ENCODE measurements at regions not wholly inside any gene's neighbourhood (a gene's known extent, or its start where the extent isn't known, plus 50 kb on each side); places are given as distances from the start of the nearest gene placed in this dataset.

DNA sequence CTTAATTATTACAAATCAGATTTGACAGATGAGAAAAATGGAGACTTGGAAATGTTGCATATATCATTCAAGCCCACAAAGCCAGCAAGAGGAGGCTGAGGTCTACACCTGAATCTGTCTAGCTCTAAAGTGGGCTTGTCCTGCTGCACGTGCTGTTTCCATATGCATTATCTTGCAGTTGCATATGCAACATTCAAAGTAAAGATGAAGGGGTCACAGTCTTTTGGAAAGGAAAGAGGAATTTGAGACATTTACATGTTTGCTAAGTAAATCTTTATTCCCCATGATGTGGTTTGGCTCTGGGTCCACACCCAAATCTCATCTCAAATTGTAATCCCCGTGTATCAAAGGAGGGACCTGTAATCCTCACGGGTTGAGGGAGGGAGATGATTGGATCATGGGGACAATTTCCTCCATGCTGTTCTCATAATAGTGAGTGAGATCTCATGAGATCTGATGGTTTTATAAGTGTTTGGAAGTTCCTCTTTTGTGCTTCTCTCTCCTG, 98.3 kb downstream of the BACH1 start:
- Mint-ChIP-seq H3K4me3 (no peak overlapping the region), H3K9me3 (peaks cover 17% of the 10 kb centered on the region), H3K4me1 (no peaks in the 10 kb centered on the region), H3K36me3 (ENCODE audit: low read depth) (peaks cover 28% of the 10 kb centered on the region), H3K27ac (no peak overlapping the region), H3K27me3 (no peaks in the 10 kb centered on the region)
- ATAC-seq (replicated peaks) = no peak

DNA sequence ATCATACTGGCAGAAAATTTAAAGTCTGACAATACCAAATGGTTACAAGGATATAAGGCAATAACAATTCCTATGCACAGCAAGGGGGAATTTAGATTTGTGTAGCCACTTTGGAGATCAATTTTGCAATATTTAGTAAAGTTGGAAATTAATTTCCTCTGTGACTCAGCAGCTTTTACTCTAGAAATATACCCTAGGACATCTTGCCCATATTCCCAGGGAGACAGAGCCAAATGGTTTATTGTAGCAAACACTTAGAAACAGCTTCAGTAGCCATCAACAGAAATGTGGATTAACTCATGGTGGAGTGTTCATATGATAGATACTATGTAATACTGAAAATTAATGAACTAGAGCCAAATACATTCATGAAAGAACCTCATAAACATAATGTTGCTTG, 104.6 kb downstream of the BACH1 start:
- Mint-ChIP-seq H3K4me1 (no peaks in the 10 kb centered on the region), H3K4me3 (no peak overlapping the region), H3K27ac (no peak overlapping the region), H3K36me3 (ENCODE audit: low read depth) (peaks cover 27% of the 10 kb centered on the region), H3K9me3 (peaks cover 17% of the 10 kb centered on the region), H3K27me3 (no peaks in the 10 kb centered on the region)
- ATAC-seq (replicated peaks) = no peak

DNA sequence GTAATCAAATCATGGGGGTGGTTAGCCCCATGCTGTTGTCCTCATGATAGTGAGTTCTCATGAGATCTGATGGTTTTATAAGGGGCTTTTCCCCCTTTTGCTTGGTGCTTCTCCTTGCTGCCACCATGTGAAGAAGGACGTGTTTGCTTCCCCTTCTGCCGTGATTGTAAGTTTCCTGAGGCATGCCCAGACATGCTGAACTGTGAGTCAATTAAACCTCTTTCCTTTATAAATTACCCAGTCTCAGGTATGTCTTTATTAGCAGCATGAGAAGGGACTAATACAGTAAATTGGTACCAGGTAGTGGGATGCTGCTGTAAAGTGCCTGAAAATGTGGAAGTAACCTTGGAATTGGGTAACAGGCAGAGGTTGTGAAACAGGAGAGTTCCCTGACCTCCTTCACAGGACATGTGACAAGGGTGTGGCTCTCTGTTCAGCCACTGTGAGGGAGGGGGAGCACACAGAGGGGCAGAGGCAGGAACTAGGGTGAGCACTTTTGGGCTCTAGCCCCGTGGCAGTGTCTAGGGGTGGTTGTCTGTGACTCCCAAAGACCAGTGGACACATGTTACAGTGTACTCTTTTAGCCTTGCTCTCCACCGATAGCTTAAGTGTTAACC, 105.3 kb downstream of the BACH1 start:
- no peak for ATAC-seq (replicated peaks)
- no peaks in the 10 kb centered on the region for H3K4me1 Mint-ChIP-seq
- H3K27me3 Mint-ChIP-seq = no peaks in the 10 kb centered on the region

DNA sequence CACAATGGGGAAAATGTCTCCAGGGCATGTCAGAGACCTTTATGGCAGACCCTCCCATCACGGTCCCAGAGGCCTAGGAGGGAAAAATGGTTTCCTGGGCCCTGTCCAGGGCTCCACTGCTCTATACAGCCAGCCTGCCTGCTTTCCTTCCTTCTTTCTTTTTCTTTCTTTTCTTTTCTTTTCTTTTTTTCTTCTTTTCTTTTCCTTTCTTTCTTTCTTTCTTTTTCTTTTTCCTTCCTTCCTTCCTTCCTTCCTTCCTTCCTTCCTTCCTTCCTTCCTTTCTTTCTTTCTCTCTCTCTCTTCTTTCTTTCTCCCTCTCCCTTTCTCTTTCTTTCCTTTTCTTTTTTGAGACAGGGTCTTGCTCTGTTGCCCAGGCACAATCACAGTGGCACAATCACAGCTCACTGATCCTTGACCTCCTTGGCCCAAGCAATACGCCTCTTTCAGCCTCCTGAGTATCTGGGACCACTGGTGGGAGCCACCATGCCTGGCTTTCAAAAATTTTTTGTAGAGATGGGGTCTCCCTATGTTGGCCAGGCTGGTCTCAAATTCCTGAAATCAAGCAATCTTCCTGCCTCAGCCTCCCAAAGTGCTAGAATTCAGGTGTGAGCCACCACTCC, 106.9 kb downstream of the BACH1 start:
- no peaks in the 10 kb centered on the region for H3K4me1 Mint-ChIP-seq
- H3K9me3 Mint-ChIP-seq = peaks cover under 1% of the 10 kb centered on the region
- peaks cover 4% of the 10 kb centered on the region for H3K36me3 Mint-ChIP-seq (ENCODE audit: low read depth)
- no peak overlapping the region for H3K4me3 Mint-ChIP-seq
- no peak for ATAC-seq (replicated peaks)
- H3K27ac Mint-ChIP-seq = no peak overlapping the region
- H3K27me3 Mint-ChIP-seq = no peaks in the 10 kb centered on the region

More for the DNA sequence above, 105.3 kb downstream of the BACH1 start:
- Mint-ChIP-seq H3K9me3 (peaks cover 11% of the 10 kb centered on the region), H3K4me3 (no peak overlapping the region), H3K27ac (peak overlapping the region; percentile 17), H3K36me3 (ENCODE audit: low read depth) (peaks cover 19% of the 10 kb centered on the region)

DNA sequence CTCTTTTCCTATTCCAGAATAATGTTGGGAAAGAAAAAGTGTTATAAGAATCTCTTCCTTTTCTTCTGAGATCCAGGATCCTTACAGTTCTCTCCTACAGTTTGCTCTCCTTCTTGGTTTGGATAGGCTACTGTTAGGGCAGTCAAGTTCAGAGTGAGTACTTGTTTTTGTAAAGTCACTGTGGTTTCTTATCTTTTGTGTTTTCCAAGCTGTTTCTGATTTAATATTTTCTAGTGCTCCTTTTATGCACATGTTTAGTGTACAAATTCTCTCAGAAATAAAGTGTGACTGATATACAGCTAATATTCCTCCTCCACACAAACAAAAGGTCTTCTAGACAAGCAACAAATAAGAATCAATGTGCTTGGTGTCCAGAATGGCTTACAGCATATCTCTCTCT, 107.7 kb downstream of the BACH1 start:
- Mint-ChIP-seq H3K27me3 (no peaks in the 10 kb centered on the region), H3K9me3 (no peaks in the 10 kb centered on the region), H3K36me3 (ENCODE audit: low read depth) (no peaks in the 10 kb centered on the region), H3K4me3 (no peak overlapping the region), H3K4me1 (no peaks in the 10 kb centered on the region), H3K27ac (no peak overlapping the region)
- no peak for ATAC-seq (replicated peaks)

DNA sequence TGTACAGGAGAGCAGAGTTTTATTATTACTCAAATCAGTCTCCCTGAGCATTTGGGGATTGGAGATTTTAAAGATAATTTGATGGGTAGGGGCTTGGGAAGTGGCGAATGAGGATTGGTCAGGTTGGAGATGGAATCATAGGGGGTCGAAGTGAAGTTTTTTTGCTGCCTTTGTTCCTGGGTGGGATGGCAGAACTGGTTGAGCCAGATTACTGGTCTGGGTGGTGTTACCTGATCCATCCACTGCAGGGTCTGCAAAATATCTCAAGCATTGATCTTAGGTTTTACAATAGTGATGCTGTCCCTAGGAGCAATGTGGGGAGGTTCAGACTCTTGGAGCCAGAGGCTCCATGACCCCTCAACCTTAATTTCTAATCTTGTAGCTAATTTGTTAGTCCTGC, 108.8 kb downstream of the BACH1 start:
- Mint-ChIP-seq H3K27me3 (no peaks in the 10 kb centered on the region), H3K27ac (no peak overlapping the region), H3K4me3 (no peak overlapping the region), H3K4me1 (no peaks in the 10 kb centered on the region), H3K9me3 (no peaks in the 10 kb centered on the region), H3K36me3 (ENCODE audit: low read depth) (no peaks in the 10 kb centered on the region)
- ATAC-seq (replicated peaks) = no peak

DNA sequence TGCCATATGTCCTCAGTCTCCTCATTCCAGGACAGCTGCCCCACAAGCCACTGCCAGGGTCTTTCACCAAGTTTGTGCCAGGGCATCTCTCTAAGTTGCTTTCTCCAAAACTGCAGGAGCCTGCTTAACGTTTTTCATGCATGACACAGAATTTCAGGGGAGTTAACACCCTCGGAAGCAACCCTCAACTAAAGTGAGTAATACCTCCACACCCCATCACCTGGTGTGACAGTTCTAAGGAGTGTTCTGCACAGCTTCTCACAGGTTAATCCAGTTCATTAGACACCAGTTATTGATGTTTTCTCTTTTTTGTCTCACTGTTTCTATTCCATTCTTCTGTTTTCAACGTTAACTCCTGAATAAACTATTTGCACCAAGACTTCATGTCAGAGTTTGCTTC, 115.0 kb downstream of the BACH1 start:
- ATAC-seq (replicated peaks) = no peak
- no peaks in the 10 kb centered on the region for H3K4me1 Mint-ChIP-seq
- no peak overlapping the region for H3K4me3 Mint-ChIP-seq
- no peaks in the 10 kb centered on the region for H3K27me3 Mint-ChIP-seq
- H3K27ac Mint-ChIP-seq = no peak overlapping the region
- no peaks in the 10 kb centered on the region for H3K9me3 Mint-ChIP-seq
- H3K36me3 Mint-ChIP-seq (ENCODE audit: low read depth) = no peaks in the 10 kb centered on the region

DNA sequence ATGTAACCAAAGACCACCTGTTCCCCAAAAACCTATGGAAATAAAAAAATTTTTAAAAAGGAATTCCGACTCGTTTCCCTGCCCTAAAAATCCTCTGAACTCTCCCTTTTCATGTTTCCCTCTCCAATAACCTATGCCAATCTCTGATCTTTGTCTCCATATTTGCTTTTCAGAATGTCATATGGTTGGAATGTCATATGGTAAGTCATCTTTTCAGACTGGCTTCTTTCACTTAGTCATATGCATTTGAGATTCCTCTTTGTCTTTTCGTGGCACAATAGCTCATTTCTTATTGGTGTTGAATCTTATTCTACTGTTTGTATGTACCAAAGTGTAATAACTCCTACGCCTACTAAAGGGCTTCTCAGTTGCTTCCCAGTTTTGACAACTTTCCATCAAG, 117.5 kb downstream of the BACH1 start:
- Mint-ChIP-seq H3K9me3 (no peaks in the 10 kb centered on the region), H3K4me3 (no peak overlapping the region), H3K27ac (no peak overlapping the region), H3K27me3 (no peaks in the 10 kb centered on the region), H3K4me1 (no peaks in the 10 kb centered on the region), H3K36me3 (ENCODE audit: low read depth) (no peaks in the 10 kb centered on the region)
- ATAC-seq (replicated peaks) = no peak

DNA sequence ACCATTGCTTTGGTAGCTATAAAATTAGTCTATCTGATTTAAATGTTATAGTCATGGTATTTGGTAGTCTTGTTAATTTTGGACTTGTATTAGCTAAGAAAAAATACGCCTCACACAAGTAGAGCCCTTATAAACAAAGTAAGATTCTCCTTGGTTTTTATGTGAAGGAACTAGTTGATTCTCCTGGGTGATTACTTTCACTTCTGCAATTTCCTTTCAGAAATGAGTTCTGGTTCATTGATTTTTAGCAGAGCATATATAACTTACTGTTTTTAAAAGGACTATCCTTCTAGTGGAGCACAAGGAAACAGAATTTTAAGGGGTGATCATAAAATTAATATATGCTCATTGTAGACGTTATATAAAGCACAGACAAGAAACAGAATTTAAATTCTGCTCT, 120.1 kb downstream of the BACH1 start:
- Mint-ChIP-seq H3K27me3 (no peaks in the 10 kb centered on the region), H3K27ac (no peak overlapping the region), H3K9me3 (no peaks in the 10 kb centered on the region), H3K4me1 (no peaks in the 10 kb centered on the region), H3K4me3 (no peak overlapping the region), H3K36me3 (ENCODE audit: low read depth) (no peaks in the 10 kb centered on the region)
- ATAC-seq (replicated peaks) = no peak

DNA sequence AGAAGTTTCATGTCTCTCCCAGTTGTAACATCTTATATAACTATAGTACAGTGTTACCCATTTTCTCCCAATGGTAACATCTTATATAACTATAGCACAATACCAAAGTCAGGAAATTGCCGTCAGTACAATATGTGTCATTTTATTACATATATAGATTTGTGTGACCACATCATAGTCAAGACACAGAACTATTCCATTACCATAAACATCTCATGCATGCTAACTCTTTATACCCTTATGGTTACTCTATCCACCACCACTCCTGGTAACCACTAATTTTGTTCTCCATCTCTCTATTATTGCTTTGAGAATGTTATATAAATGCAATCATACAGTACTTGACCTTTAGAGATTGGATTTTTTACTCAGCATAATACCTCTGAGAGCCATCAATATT, 120.7 kb downstream of the BACH1 start:
- no peaks in the 10 kb centered on the region for H3K36me3 Mint-ChIP-seq (ENCODE audit: low read depth)
- H3K4me3 Mint-ChIP-seq = no peak overlapping the region
- no peaks in the 10 kb centered on the region for H3K27me3 Mint-ChIP-seq
- H3K4me1 Mint-ChIP-seq = no peaks in the 10 kb centered on the region
- H3K27ac Mint-ChIP-seq = no peak overlapping the region
- no peak for ATAC-seq (replicated peaks)
- no peaks in the 10 kb centered on the region for H3K9me3 Mint-ChIP-seq

DNA sequence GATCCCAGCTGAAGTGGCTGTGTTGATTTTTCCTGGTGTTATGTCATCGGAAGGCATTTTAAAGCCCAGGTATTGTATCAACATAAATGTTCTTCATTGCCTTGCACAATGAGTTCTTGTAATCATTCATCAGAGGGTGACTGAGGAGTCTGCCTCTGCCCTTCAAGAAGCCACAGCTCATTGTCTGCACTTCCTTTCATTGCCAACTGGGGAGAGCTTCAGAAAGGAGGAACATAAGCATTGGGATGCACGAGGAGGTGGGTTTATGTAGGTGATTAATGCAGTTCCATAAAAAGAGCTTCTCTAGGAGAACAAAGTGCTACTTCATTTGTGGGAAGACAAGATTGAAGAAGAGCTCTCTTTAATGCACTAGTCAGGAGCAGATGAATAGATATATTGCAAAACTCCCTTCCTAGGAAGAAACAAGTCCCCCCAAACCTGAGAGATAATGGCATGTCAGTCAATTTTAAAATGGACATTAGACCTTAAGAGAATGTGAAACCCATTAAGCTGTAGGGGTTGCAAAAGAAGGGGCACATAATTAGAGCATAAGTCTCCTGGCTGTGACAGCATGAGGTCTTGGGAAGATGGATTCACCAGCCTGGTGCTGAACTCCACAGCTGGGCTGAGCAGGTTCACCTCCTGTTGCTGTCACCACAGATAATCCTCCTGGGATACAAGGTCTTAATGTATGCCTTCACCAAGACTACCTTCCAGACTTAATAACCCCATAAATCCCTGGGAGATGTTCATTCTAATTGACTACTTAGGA, 124.6 kb downstream of the BACH1 start:
- H3K27me3 Mint-ChIP-seq = no peaks in the 10 kb centered on the region
- H3K36me3 Mint-ChIP-seq (ENCODE audit: low read depth) = no peaks in the 10 kb centered on the region
- ATAC-seq (replicated peaks) = no peak
- no peaks in the 10 kb centered on the region for H3K4me1 Mint-ChIP-seq
- H3K4me3 Mint-ChIP-seq = no peak overlapping the region
- no peak overlapping the region for H3K27ac Mint-ChIP-seq
- H3K9me3 Mint-ChIP-seq = no peaks in the 10 kb centered on the region

DNA sequence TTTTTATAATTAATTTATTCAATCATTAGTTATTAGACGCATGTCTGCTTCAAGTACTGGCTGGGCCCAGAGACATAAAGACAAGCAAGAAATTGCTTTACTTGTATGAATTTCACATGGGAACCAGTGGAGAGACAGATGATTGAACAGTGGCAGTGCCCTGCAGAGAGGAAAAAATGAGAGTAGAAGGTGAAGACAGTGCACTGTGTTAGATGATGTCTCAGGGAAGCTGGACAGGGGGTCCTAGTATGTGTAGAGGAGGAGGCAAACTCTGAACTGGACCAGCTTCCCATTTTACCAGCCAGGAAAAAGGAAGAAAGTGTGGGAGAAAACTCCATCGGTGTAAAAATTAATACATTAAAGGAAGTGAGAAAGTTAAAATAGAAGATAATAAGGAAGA, 126.0 kb downstream of the BACH1 start:
- no peak overlapping the region for H3K27ac Mint-ChIP-seq
- no peak for ATAC-seq (replicated peaks)
- H3K9me3 Mint-ChIP-seq = no peaks in the 10 kb centered on the region
- no peaks in the 10 kb centered on the region for H3K36me3 Mint-ChIP-seq (ENCODE audit: low read depth)
- H3K4me3 Mint-ChIP-seq = no peak overlapping the region
- H3K4me1 Mint-ChIP-seq = no peaks in the 10 kb centered on the region
- H3K27me3 Mint-ChIP-seq = no peaks in the 10 kb centered on the region

DNA sequence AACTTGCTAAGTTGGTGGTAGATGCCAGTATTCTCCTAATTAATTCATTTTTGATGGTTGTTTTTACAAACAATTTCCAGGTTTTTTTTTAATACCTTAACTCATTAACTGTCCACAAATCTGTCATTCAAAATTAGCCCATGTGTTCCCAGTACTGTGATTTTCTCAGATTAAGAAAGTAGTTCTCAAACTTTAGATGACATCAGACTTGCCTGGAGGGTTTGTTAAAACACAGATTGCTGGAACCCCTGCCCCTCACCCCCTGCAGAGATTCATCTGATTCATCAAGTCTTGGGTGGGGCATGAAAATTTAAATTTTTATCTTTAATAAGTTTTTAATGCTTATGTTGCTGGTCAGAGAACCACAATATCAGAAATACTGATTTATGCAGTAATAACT, 130.5 kb downstream of the BACH1 start:
- Mint-ChIP-seq H3K27ac (no peak overlapping the region), H3K36me3 (ENCODE audit: low read depth) (no peaks in the 10 kb centered on the region), H3K4me1 (peaks cover 4% of the 10 kb centered on the region), H3K27me3 (no peaks in the 10 kb centered on the region), H3K4me3 (no peak overlapping the region), H3K9me3 (no peaks in the 10 kb centered on the region)
- ATAC-seq (replicated peaks) = no peak

DNA sequence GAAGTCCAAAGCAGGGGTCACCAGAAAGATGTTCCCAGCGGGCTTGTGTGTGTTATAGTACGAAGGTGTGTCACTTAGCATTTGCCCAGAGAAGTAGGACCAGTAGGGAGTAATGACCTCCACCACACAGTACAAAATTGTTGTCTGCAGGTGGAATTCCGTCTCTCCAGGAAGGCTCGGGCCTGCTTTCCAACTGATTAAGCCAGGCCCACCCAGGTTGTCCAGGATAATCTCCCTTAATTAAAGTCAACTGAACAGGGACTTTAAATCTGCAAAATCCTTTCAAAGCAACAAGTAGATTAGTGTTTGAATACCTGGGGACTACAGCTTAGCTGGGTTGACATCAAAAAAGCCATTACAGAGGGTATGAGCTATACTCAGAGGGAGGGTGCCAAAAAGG, 131.3 kb downstream of the BACH1 start:
- Mint-ChIP-seq H3K27me3 (no peaks in the 10 kb centered on the region), H3K4me1 (peaks cover 9% of the 10 kb centered on the region), H3K36me3 (ENCODE audit: low read depth) (no peaks in the 10 kb centered on the region), H3K9me3 (no peaks in the 10 kb centered on the region), H3K27ac (no peak overlapping the region), H3K4me3 (no peak overlapping the region)
- ATAC-seq (replicated peaks) = no peak

DNA sequence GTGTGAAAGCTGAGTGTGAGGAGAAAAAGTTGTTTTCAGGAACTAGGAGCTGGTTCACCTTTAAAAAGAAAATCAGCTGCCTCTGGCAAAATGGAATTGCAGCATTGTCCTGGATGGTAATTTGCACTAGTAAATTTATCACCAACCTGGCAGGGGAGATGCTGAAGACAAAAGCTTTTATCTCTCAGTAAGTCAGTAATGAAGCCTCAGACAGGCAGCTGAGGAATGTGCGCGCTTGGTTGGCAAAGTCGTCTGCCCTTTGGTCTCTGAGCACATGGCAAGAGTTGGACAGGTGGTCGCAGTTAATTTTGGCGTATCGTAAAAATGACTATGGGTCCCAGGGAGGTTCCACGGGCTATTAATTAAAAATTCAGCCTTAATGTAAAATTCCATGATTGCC, 131.9 kb downstream of the BACH1 start:
- Mint-ChIP-seq H3K27me3 (no peaks in the 10 kb centered on the region), H3K4me3 (no peak overlapping the region), H3K27ac (no peak overlapping the region), H3K9me3 (no peaks in the 10 kb centered on the region), H3K4me1 (peaks cover 9% of the 10 kb centered on the region), H3K36me3 (ENCODE audit: low read depth) (no peaks in the 10 kb centered on the region)
- no peak for ATAC-seq (replicated peaks)

Data from activated T-helper 17 cell treated with anti-CD3 and anti-CD28 coated beads, Interleukin-2, amount 50 U/mL, for 72 hours (primary cell).